Naive B cell (primary cell): ENCODE measurements at regions not wholly inside any gene's neighbourhood (a gene's known extent, or its start where the extent isn't known, plus 50 kb on each side); places are given as distances from the start of the nearest gene placed in this dataset.

Experiments
- ATAC-seq, 2 donors: fragments of 150-1000 bp; cut with Tn5 transposase; 2 replicates each; pipeline ENCODE4 v1.10.0; 2021; ENCODE audit warnings: low read depth in 2 of 2, mild to moderate bottlenecking in 2 of 2, moderate library complexity in 2 of 2
- DNase-seq: peaks from one replicate; pipeline ENCODE4 v3.0.0; 2022
- H3K27ac Mint-ChIP-seq, 6 donors: one replicate each; pipeline ENCODE4 v1.8.0; 2020 to 2022; ENCODE audit warnings: mild to moderate bottlenecking in 6 of 6, mixed read lengths in 6 of 6, moderate library complexity in 5 of 6, inconsistent platforms in 2 of 6
- H3K27me3 Mint-ChIP-seq, 3 donors: one replicate each; pipeline ENCODE4 v1.8.0; 2021 to 2022; ENCODE audit warnings: mixed read lengths in 3 of 3, mild to moderate bottlenecking in 1 of 3
- H3K36me3 Mint-ChIP-seq, 2 donors: one replicate each; pipeline ENCODE4 v1.8.0; 2020 to 2022; ENCODE audit warnings: mixed read lengths in 2 of 2, inconsistent platforms in 1 of 2, mild to moderate bottlenecking in 1 of 2
- H3K4me1 Mint-ChIP-seq, 3 donors: one replicate each; pipeline ENCODE4 v1.8.0; 2020 to 2022; ENCODE audit warnings: mixed read lengths in 3 of 3, inconsistent platforms in 1 of 3, mild to moderate bottlenecking in 1 of 3, moderate library complexity in 1 of 3
- H3K4me3 Mint-ChIP-seq, 8 donors: one replicate each; pipeline ENCODE4 v1.8.0; 2020 to 2022; ENCODE audit warnings: mild to moderate bottlenecking in 8 of 8, mixed read lengths in 8 of 8, moderate library complexity in 8 of 8, inconsistent platforms in 2 of 8
- H3K9me3 Mint-ChIP-seq, 7 donors: one replicate each; pipeline ENCODE4 v1.8.0; 2020 to 2022; ENCODE audit warnings: mixed read lengths in 7 of 7, mild to moderate bottlenecking in 5 of 7, inconsistent platforms in 2 of 7, moderate library complexity in 1 of 7

- no peak for ATAC-seq
- no peak for DNase-seq
- Mint-ChIP-seq H3K4me3 (no peak overlapping the region), H3K4me1 (no peaks in the 10 kb centered on the region), H3K36me3 (no peaks in the 10 kb centered on the region), H3K27ac (no peak overlapping the region), H3K9me3 (peaks cover 0 to 5% (median 0%) of the 10 kb centered on the region in 7 donors), H3K27me3 (peaks cover 14 to 17% (median 15%) of the 10 kb centered on the region in 3 donors)
Measured at GRCh38 chr11:131065435-131066413, 149.4 kb upstream of the SNX19 start.

- no peak for DNase-seq
- H3K36me3 Mint-ChIP-seq, result no peaks in the 10 kb centered on the region
- H3K27ac Mint-ChIP-seq, result no peak overlapping the region
- H3K4me1 Mint-ChIP-seq, result no peaks in the 10 kb centered on the region
- peaks cover 14 to 17% (median 15%) of the 10 kb centered on the region in 3 donors for H3K27me3 Mint-ChIP-seq
- ATAC-seq, result no peak
- H3K4me3 Mint-ChIP-seq, result no peak overlapping the region
- H3K9me3 Mint-ChIP-seq, result peaks cover 0 to 5% (median 0%) of the 10 kb centered on the region in 7 donors
Measured at GRCh38 chr11:131066551-131066950, 150.3 kb upstream of the SNX19 start.

GRCh38 chr11:131070365-131070764 is 154.1 kb upstream of the SNX19 start:
- H3K27me3 Mint-ChIP-seq, result peaks cover 7 to 17% (median 11%) of the 10 kb centered on the region in 3 donors
- H3K4me1 Mint-ChIP-seq, result no peaks in the 10 kb centered on the region
- no peaks in the 10 kb centered on the region for H3K36me3 Mint-ChIP-seq
- no peak overlapping the region for H3K27ac Mint-ChIP-seq
- H3K4me3 Mint-ChIP-seq, result no peak overlapping the region
- peaks cover 0 to 9% (median 0%) of the 10 kb centered on the region in 7 donors for H3K9me3 Mint-ChIP-seq
- ATAC-seq, result no peak
- no peak for DNase-seq

- no peaks in the 10 kb centered on the region for H3K36me3 Mint-ChIP-seq
- DNase-seq (no peak), ATAC-seq (no peak)
- H3K27ac Mint-ChIP-seq, result no peak overlapping the region
- peaks cover 0 to 7% (median 0%) of the 10 kb centered on the region in 7 donors for H3K9me3 Mint-ChIP-seq
- peak overlapping the region in 1 of 8 donors; percentile 61 for H3K4me3 Mint-ChIP-seq
- peaks cover 0 to 8% (median 6%) of the 10 kb centered on the region in 3 donors for H3K27me3 Mint-ChIP-seq
- no peaks in the 10 kb centered on the region for H3K4me1 Mint-ChIP-seq
Measured at GRCh38 chr11:131073167-131073566, 156.9 kb upstream of the SNX19 start.

GRCh38 chr11:131074573-131074972 is 158.3 kb upstream of the SNX19 start:
- Mint-ChIP-seq H3K9me3 (peaks cover 0 to 7% (median 0%) of the 10 kb centered on the region in 7 donors), H3K4me1 (no peaks in the 10 kb centered on the region), H3K27me3 (peaks cover 0 to 8% (median 6%) of the 10 kb centered on the region in 3 donors), H3K36me3 (no peaks in the 10 kb centered on the region), H3K4me3 (no peak overlapping the region), H3K27ac (no peak overlapping the region)
- DNase-seq (no peak), ATAC-seq (no peak)

GRCh38 chr11:131077340-131077739 is 161.1 kb upstream of the SNX19 start:
- peaks cover 0 to 8% (median 6%) of the 10 kb centered on the region in 3 donors for H3K27me3 Mint-ChIP-seq
- peaks cover 0 to 12% (median 3%) of the 10 kb centered on the region in 7 donors for H3K9me3 Mint-ChIP-seq
- H3K36me3 Mint-ChIP-seq, result no peaks in the 10 kb centered on the region
- no peak for DNase-seq
- no peak overlapping the region for H3K4me3 Mint-ChIP-seq
- no peak for ATAC-seq
- H3K27ac Mint-ChIP-seq, result no peak overlapping the region
- no peaks in the 10 kb centered on the region for H3K4me1 Mint-ChIP-seq

- no peak for ATAC-seq
- peaks cover 0 to 6% (median 0%) of the 10 kb centered on the region in 3 donors for H3K27me3 Mint-ChIP-seq
Measured at GRCh38 chr11:131079036-131079435, 162.8 kb upstream of the SNX19 start.

GRCh38 chr11:131089727-131090245 is 173.5 kb upstream of the SNX19 start:
- DNase-seq (no peak), ATAC-seq (no peak)
- H3K36me3 Mint-ChIP-seq, result peaks cover 0 to 9% of the 10 kb centered on the region in 2 donors
- H3K27me3 Mint-ChIP-seq, result peaks cover 0 to 4% (median 0%) of the 10 kb centered on the region in 3 donors
- no peak overlapping the region for H3K27ac Mint-ChIP-seq
- H3K4me1 Mint-ChIP-seq, result no peaks in the 10 kb centered on the region
- H3K9me3 Mint-ChIP-seq, result peaks cover 2 to 17% (median 7%) of the 10 kb centered on the region in 7 donors
- H3K4me3 Mint-ChIP-seq, result no peak overlapping the region

More at GRCh38 chr11:131079036-131079435, 162.8 kb upstream of the SNX19 start:
- no peaks in the 10 kb centered on the region for H3K4me1 Mint-ChIP-seq
- peaks cover 1 to 19% (median 5%) of the 10 kb centered on the region in 7 donors for H3K9me3 Mint-ChIP-seq
- H3K4me3 Mint-ChIP-seq, result no peak overlapping the region
- H3K36me3 Mint-ChIP-seq, result no peaks in the 10 kb centered on the region
- H3K27ac Mint-ChIP-seq, result no peak overlapping the region
- DNase-seq, result no peak

GRCh38 chr11:131092469-131092868 is 176.2 kb upstream of the SNX19 start:
- DNase-seq (no peak), ATAC-seq (no peak)
- Mint-ChIP-seq H3K36me3 (no peaks in the 10 kb centered on the region), H3K9me3 (peaks cover 0 to 4% (median 0%) of the 10 kb centered on the region in 7 donors), H3K4me3 (no peak overlapping the region), H3K4me1 (no peaks in the 10 kb centered on the region), H3K27ac (no peak overlapping the region), H3K27me3 (peaks cover 0 to 8% (median 0%) of the 10 kb centered on the region in 3 donors)

GRCh38 chr11:131094827-131095226 is 178.5 kb upstream of the SNX19 start:
- DNase-seq (no peak), ATAC-seq (no peak)
- peaks cover 0 to 4% (median 0%) of the 10 kb centered on the region in 7 donors for H3K9me3 Mint-ChIP-seq
- H3K36me3 Mint-ChIP-seq, result no peaks in the 10 kb centered on the region
- peaks cover 0 to 4% (median 0%) of the 10 kb centered on the region in 3 donors for H3K27me3 Mint-ChIP-seq
- H3K27ac Mint-ChIP-seq, result no peak overlapping the region
- H3K4me3 Mint-ChIP-seq, result no peak overlapping the region
- no peaks in the 10 kb centered on the region for H3K4me1 Mint-ChIP-seq

- DNase-seq, result no peak
- ATAC-seq, result no peak
- H3K27me3 Mint-ChIP-seq, result peaks cover 0 to 4% (median 0%) of the 10 kb centered on the region in 3 donors
- no peaks in the 10 kb centered on the region for H3K4me1 Mint-ChIP-seq
- no peaks in the 10 kb centered on the region for H3K36me3 Mint-ChIP-seq
- H3K9me3 Mint-ChIP-seq, result peaks cover 0 to 4% (median 0%) of the 10 kb centered on the region in 7 donors
- no peak overlapping the region for H3K27ac Mint-ChIP-seq
- no peak overlapping the region for H3K4me3 Mint-ChIP-seq
Measured at GRCh38 chr11:131095511-131096185, 179.4 kb upstream of the SNX19 start.

GRCh38 chr11:131099013-131099412 is 182.7 kb upstream of the SNX19 start:
- peaks cover 0 to 4% (median 0%) of the 10 kb centered on the region in 7 donors for H3K9me3 Mint-ChIP-seq
- ATAC-seq (no peak), DNase-seq (no peak)
- H3K27me3 Mint-ChIP-seq, result peaks cover 0 to 4% (median 0%) of the 10 kb centered on the region in 3 donors
- H3K27ac Mint-ChIP-seq, result no peak overlapping the region
- H3K36me3 Mint-ChIP-seq, result no peaks in the 10 kb centered on the region
- H3K4me1 Mint-ChIP-seq, result no peaks in the 10 kb centered on the region
- no peak overlapping the region for H3K4me3 Mint-ChIP-seq

- Mint-ChIP-seq H3K9me3 (peaks cover 0 to 8% (median 0%) of the 10 kb centered on the region in 7 donors), H3K4me1 (no peaks in the 10 kb centered on the region), H3K36me3 (no peaks in the 10 kb centered on the region), H3K27ac (no peak overlapping the region), H3K27me3 (peaks cover 0 to 4% (median 0%) of the 10 kb centered on the region in 3 donors), H3K4me3 (no peak overlapping the region)
- no peak for DNase-seq
- ATAC-seq, result no peak
Measured at GRCh38 chr11:131099746-131100145, 183.5 kb upstream of the SNX19 start.
